CD4-positive, alpha-beta memory T cell (primary cell): ENCODE measurements at regions not wholly inside any gene's neighbourhood (a gene's known extent, or its start where the extent isn't known, plus 50 kb on each side); places are given as distances from the start of the nearest gene placed in this dataset.

Source experiments
- CTCF ChIA-PET: fragments of 350-600 bp; sonication (Branson Sonifier 250); formaldehyde crosslinking; loops from one replicate; lab custom pipeline; 2021; ENCODE audit warnings: inconsistent platforms; ENCODE audit not compliant: partially characterized antibody; lab: Charles Lee
- POLR2A ChIA-PET: fragments of 350-600 bp; sonication (Branson Sonifier 250); formaldehyde crosslinking; loops from one replicate; lab custom pipeline; 2021; ENCODE audit not compliant: partially characterized antibody; lab: Charles Lee
- DNase-seq, 5 donors: peaks; one replicate each; pipeline versions ENCODE4 v3.0.0 to v3.0.0-alpha.2; 2020 to 2022; ENCODE audit warnings: mixed read lengths in 1 of 5
- H3K27ac ChIP-seq: one replicate; pipeline ENCODE4 v1.7.0; 2013; ENCODE audit warnings: low read depth, low read length
- H3K27me3 ChIP-seq: 2 replicates; pipeline ENCODE4 v1.7.0; 2013; ENCODE audit warnings: mild to moderate bottlenecking, low read length, moderate library complexity; ENCODE audit not compliant: insufficient read depth
- H3K36me3 ChIP-seq: 2 replicates; pipeline ENCODE4 v1.7.0; 2013; ENCODE audit warnings: mild to moderate bottlenecking, low read length, moderate library complexity; ENCODE audit not compliant: insufficient read depth
- H3K4me1 ChIP-seq: 2 replicates; pipeline ENCODE4 v1.7.0; 2013; ENCODE audit warnings: mild to moderate bottlenecking, low read length, moderate library complexity; ENCODE audit not compliant: insufficient read depth
- H3K4me3 ChIP-seq, 2 donors: one replicate each; pipeline ENCODE4 v1.7.0; 2013; ENCODE audit warnings: low read length in 2 of 2, mild to moderate bottlenecking in 1 of 2
- H3K9me3 ChIP-seq, 2 donors: one replicate each; pipeline ENCODE4 v1.7.0; 2013; ENCODE audit warnings: low read length in 2 of 2, control low read depth in 1 of 2; ENCODE audit not compliant: control insufficient read depth in 1 of 2
- H3K27ac Mint-ChIP-seq, 7 donors: one replicate each; pipeline ENCODE4 v1.8.0; 2020 to 2021; ENCODE audit warnings: mixed read lengths in 7 of 7, mild to moderate bottlenecking in 6 of 7, inconsistent platforms in 3 of 7, moderate library complexity in 3 of 7
- H3K27me3 Mint-ChIP-seq, 2 donors: one replicate each; pipeline ENCODE4 v1.8.0; 2020 to 2021; ENCODE audit warnings: mixed read lengths in 2 of 2
- H3K36me3 Mint-ChIP-seq, 2 donors: one replicate each; pipeline ENCODE4 v1.8.0; 2020 to 2021; ENCODE audit warnings: mixed read lengths in 2 of 2, inconsistent platforms in 1 of 2, mild to moderate bottlenecking in 1 of 2
- H3K4me1 Mint-ChIP-seq, 4 donors: one replicate each; pipeline ENCODE4 v1.8.0; 2020 to 2021; ENCODE audit warnings: mixed read lengths in 4 of 4, mild to moderate bottlenecking in 1 of 4
- H3K4me3 Mint-ChIP-seq, 8 donors: one replicate each; pipeline ENCODE4 v1.8.0; 2020 to 2021; ENCODE audit warnings: mixed read lengths in 8 of 8, mild to moderate bottlenecking in 7 of 8, moderate library complexity in 6 of 8, inconsistent platforms in 3 of 8
- H3K9me3 Mint-ChIP-seq, 8 donors: one replicate each; pipeline ENCODE4 v1.8.0; 2020 to 2021; ENCODE audit warnings: mixed read lengths in 8 of 8, mild to moderate bottlenecking in 5 of 8, inconsistent platforms in 3 of 8, moderate library complexity in 1 of 8
- intact Hi-C: fragments of 100-400 bp; cut with micrococcal nuclease; formaldehyde crosslinking; loops from one replicate; pipeline ENCODE4 v1.15.1; 2023

DNA sequence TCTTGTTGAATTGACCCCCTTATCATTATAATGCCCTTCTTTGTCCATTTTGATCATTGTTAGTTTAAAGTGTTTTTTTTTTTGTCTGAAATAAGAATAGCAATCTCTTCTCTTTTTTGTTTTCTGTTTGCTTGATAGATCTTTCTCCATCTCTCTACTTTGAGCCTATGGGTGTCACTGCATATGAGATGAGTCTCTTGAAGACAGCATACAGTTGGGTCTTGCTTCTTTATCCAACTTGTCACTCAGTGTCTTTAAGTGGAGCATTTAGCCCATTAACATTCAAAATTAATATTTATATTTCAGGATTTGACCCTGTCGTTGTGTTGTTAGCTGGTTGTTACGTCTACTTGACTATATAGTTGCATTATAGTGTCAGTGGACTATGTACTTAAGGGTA is 135.4 kb downstream of the HMHB1 start:
- ChIA-PET POLR2A (no interaction called here), CTCF (interaction anchor here (1.3 kb wide), 1 partner anchor 20 kb away, joined by 3 read pairs; no protein-coding TSS in a partner anchor)
- Histone ChIP-seq H3K4me3 (no peak overlapping the region), H3K27ac (no peak overlapping the region), H3K4me1 (no peaks in the 10 kb centered on the region), H3K27me3 (no peaks in the 10 kb centered on the region), H3K9me3 (no peaks in the 10 kb centered on the region), H3K36me3 (no peaks in the 10 kb centered on the region)
- Mint-ChIP-seq H3K4me1 (no peaks in the 10 kb centered on the region), H3K27me3 (peaks cover 7 to 14% of the 10 kb centered on the region in 2 donors), H3K36me3 (no peaks in the 10 kb centered on the region), H3K9me3 (peaks cover 3 to 31% (median 18%) of the 10 kb centered on the region in 8 donors), H3K27ac (no peak overlapping the region), H3K4me3 (no peak overlapping the region)
- DNase-seq = no peak
- intact Hi-C loops = no loop called here

DNA sequence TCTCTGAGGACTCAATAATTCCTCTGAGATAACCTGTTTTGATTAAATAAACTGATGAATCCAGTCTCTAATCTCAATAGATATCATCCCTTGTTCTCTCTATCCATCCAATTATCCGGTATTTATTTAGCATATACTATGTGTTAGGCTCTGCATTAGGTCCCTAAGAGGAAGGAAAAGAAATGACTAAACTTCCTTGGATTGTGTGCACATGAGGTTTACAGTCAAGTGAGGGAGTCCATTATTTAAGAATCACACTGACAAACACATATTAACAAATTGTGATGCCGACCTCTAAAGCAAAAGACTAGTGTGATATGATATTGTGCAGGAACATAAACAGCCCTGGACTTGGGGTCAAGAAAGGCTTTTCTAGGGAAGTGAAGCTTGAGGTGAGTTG is 140.8 kb downstream of the HMHB1 start:
- H3K36me3 ChIP-seq = no peaks in the 10 kb centered on the region
- no peaks in the 10 kb centered on the region for H3K4me1 ChIP-seq
- H3K4me1 Mint-ChIP-seq = no peaks in the 10 kb centered on the region
- no peaks in the 10 kb centered on the region for H3K36me3 Mint-ChIP-seq
- no peak overlapping the region for H3K4me3 ChIP-seq
- ChIA-PET CTCF (interaction anchor here (1.1 kb wide), 1 partner anchor 120 kb away, joined by 3 read pairs; no protein-coding TSS in a partner anchor), POLR2A (no interaction called here)
- H3K9me3 Mint-ChIP-seq = peaks cover 0 to 9% (median 5%) of the 10 kb centered on the region in 8 donors
- no peak overlapping the region for H3K4me3 Mint-ChIP-seq
- peaks cover 13 to 15% of the 10 kb centered on the region in 2 donors for H3K27me3 Mint-ChIP-seq
- H3K27ac Mint-ChIP-seq = no peak overlapping the region
- no peaks in the 10 kb centered on the region for H3K9me3 ChIP-seq
- intact Hi-C loops = no loop called here
- no peak overlapping the region for H3K27ac ChIP-seq
- H3K27me3 ChIP-seq = no peaks in the 10 kb centered on the region
- no peak for DNase-seq

DNA sequence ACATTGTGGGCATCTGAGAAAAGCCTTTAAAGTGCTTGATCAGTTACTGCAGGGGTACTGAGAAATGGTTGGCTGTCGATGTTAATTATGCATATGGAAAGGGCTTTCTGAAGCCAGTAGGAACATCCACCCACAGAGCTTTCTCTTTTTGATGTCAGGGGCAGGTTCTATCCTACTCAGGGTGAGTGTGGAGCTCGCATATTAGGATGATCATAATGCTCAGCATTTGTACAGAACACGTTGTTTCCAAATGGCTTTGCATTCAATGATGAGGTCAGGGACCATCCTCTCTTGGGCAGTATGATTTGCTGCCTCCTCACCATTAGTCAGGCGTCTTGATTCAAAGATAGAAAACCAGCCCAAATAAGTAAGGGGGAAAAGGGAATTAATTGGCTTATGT is 141.9 kb downstream of the HMHB1 start:
- H3K4me1 Mint-ChIP-seq = no peaks in the 10 kb centered on the region
- intact Hi-C loops = no loop called here
- H3K36me3 Mint-ChIP-seq = no peaks in the 10 kb centered on the region
- no peak overlapping the region for H3K4me3 Mint-ChIP-seq
- H3K27me3 ChIP-seq = no peaks in the 10 kb centered on the region
- H3K36me3 ChIP-seq = no peaks in the 10 kb centered on the region
- H3K27ac ChIP-seq = no peak overlapping the region
- CTCF ChIA-PET = interaction anchor here (1.1 kb wide), 1 partner anchor 121 kb away, joined by 3 read pairs; no protein-coding TSS in a partner anchor
- no peaks in the 10 kb centered on the region for H3K4me1 ChIP-seq
- H3K27ac Mint-ChIP-seq = no peak overlapping the region
- POLR2A ChIA-PET = no interaction called here
- H3K9me3 Mint-ChIP-seq = peaks cover 0 to 5% (median under 1%) of the 10 kb centered on the region in 8 donors
- H3K27me3 Mint-ChIP-seq = peaks cover 13 to 15% of the 10 kb centered on the region in 2 donors
- no peak for DNase-seq
- no peak overlapping the region for H3K4me3 ChIP-seq
- no peaks in the 10 kb centered on the region for H3K9me3 ChIP-seq

DNA sequence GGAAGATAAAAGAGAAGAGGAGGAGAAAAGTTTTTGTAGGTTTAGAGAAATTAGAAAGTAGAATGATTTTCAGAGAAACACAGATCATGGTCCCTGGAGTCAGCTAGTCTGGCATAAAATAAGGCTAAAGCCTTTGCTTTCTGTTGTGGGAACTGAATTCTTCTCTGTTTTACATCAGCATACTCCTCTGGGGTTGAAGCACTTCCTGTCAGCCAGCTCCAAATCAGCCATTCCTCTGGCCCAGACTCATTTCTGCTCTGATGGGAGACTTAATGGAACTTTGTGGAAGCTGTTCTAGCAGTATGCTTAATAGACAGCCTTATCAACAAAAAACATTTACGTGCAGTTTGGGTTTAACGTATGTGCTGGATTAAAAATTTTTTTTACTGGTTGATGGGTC is 143.2 kb downstream of the HMHB1 start:
- ChIA-PET POLR2A (no interaction called here), CTCF (no interaction called here)
- Histone ChIP-seq H3K27ac (no peak overlapping the region), H3K9me3 (no peaks in the 10 kb centered on the region), H3K27me3 (no peaks in the 10 kb centered on the region), H3K36me3 (no peaks in the 10 kb centered on the region), H3K4me3 (no peak overlapping the region), H3K4me1 (no peaks in the 10 kb centered on the region)
- no peak for DNase-seq
- H3K27ac Mint-ChIP-seq = no peak overlapping the region
- intact Hi-C loops = no loop called here
- no peaks in the 10 kb centered on the region for H3K36me3 Mint-ChIP-seq
- peaks cover 8 to 9% of the 10 kb centered on the region in 2 donors for H3K27me3 Mint-ChIP-seq
- no peaks in the 10 kb centered on the region for H3K4me1 Mint-ChIP-seq
- H3K4me3 Mint-ChIP-seq = no peak overlapping the region
- H3K9me3 Mint-ChIP-seq = no peaks in the 10 kb centered on the region

DNA sequence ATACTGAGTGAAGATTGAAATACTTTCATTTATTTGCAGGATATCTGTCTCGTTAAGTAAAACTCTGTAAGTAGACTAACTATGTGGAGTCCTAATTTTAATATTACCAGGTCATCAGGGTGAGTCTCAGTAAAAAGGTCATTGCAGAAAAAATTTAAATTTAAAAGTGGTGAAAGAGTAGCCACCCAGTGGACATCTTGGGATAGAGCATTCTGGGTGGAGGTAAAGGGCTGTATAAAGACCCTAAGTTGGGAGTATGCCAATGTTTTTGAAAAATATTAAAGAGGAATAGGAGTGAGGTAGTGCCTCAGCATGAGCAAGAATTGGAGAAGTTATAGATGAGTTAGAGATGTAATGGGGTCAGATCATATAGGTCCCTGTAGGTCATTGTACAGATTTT is 145.5 kb downstream of the HMHB1 start:
- no peaks in the 10 kb centered on the region for H3K9me3 Mint-ChIP-seq
- Histone ChIP-seq H3K27me3 (no peaks in the 10 kb centered on the region), H3K9me3 (no peaks in the 10 kb centered on the region), H3K4me1 (no peaks in the 10 kb centered on the region), H3K36me3 (no peaks in the 10 kb centered on the region), H3K27ac (no peak overlapping the region), H3K4me3 (no peak overlapping the region)
- peaks cover 5 to 6% of the 10 kb centered on the region in 2 donors for H3K27me3 Mint-ChIP-seq
- H3K4me1 Mint-ChIP-seq = no peaks in the 10 kb centered on the region
- no peak for DNase-seq
- CTCF ChIA-PET = no interaction called here
- H3K36me3 Mint-ChIP-seq = no peaks in the 10 kb centered on the region
- POLR2A ChIA-PET = no interaction called here
- intact Hi-C loops = no loop called here
- H3K4me3 Mint-ChIP-seq = no peak overlapping the region
- H3K27ac Mint-ChIP-seq = no peak overlapping the region

DNA sequence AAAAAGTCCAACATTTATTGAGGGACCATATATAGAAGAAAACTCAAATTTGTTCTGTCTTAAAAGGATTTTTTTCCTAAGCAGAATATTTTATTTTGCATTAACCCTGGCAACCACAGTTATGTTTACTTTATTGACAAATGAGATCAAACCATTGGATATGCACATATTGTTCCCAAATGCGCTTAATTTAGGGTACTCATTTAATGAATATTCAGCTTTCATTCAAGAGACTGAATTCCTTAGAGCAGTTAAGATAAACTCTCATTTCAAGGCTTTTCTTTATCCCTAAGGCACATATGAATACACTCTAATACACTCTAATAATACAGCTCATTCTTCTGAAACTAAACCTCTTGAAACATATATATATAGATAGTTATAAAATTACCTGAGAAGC is 150.2 kb downstream of the HMHB1 start:
- CTCF ChIA-PET = interaction anchor here (1.0 to 1.1 kb wide), 2 partner anchors 236 to 1041 kb away, joined by 3 read pairs; no protein-coding TSS in a partner anchor
- peaks cover 0 to 2% (median 0%) of the 10 kb centered on the region in 4 donors for H3K4me1 Mint-ChIP-seq
- Histone ChIP-seq H3K27me3 (no peaks in the 10 kb centered on the region), H3K36me3 (no peaks in the 10 kb centered on the region), H3K4me3 (no peak overlapping the region), H3K9me3 (no peaks in the 10 kb centered on the region), H3K4me1 (no peaks in the 10 kb centered on the region), H3K27ac (no peak overlapping the region)
- H3K36me3 Mint-ChIP-seq = no peaks in the 10 kb centered on the region
- no peak for DNase-seq
- H3K4me3 Mint-ChIP-seq = no peak overlapping the region
- POLR2A ChIA-PET = no interaction called here
- H3K9me3 Mint-ChIP-seq = no peaks in the 10 kb centered on the region
- H3K27ac Mint-ChIP-seq = no peak overlapping the region
- intact Hi-C loops = loop anchor here (10.0 kb wide), 2 partner anchors 957 to 1247 kb away; no protein-coding TSS in a partner anchor
- peaks cover 0 to 2% of the 10 kb centered on the region in 2 donors for H3K27me3 Mint-ChIP-seq

DNA sequence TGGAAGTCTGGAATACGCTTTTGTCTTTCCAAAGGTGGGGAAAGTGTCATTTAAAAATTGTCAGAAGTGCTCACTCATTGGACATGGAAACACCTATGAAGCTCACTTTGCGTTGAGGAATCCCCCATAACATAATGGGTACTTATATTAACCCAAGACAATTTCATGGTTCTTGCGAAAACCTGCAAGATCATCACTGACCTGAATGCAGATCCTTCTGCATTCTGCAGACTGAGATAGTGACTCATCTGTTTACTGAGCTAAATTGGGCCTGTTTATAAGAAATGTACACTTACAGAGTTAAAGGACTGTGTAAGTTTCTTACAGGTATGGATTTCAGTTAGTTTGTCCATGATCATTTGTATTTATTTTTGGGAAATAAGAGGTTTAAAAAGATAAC is 153.0 kb downstream of the HMHB1 start:
- H3K9me3 ChIP-seq = no peaks in the 10 kb centered on the region
- H3K4me1 ChIP-seq = no peaks in the 10 kb centered on the region
- no peaks in the 10 kb centered on the region for H3K27me3 Mint-ChIP-seq
- H3K4me1 Mint-ChIP-seq = peaks cover 0 to 2% (median 0%) of the 10 kb centered on the region in 4 donors
- no peaks in the 10 kb centered on the region for H3K9me3 Mint-ChIP-seq
- DNase-seq = no peak
- H3K4me3 ChIP-seq = no peak overlapping the region
- H3K27ac ChIP-seq = no peak overlapping the region
- H3K4me3 Mint-ChIP-seq = no peak overlapping the region
- no peaks in the 10 kb centered on the region for H3K36me3 ChIP-seq
- ChIA-PET CTCF (no interaction called here), POLR2A (no interaction called here)
- no peaks in the 10 kb centered on the region for H3K27me3 ChIP-seq
- H3K36me3 Mint-ChIP-seq = no peaks in the 10 kb centered on the region
- intact Hi-C loops = loop anchor here (5.0 to 10.0 kb wide), 4 partner anchors 138 to 1250 kb away; no protein-coding TSS in a partner anchor
- no peak overlapping the region for H3K27ac Mint-ChIP-seq
